Spinal cord (tissue), 9 donors: ENCODE measurements at regions not wholly inside any gene's neighbourhood (a gene's known extent, or its start where the extent isn't known, plus 50 kb on each side); places are given as distances from the start of the nearest gene placed in this dataset.
A peak's percentile ranks its signal among the peaks of the same experiment; 100 is the strongest.
"Not testable (repeated sequence)": the region's sequence is repeated elsewhere in the genome, so short reads cannot be mapped to it uniquely, and the experiment has no call there.

Experiments used
- DNase-seq, 6 donors: peaks; one replicate each; pipeline versions ENCODE4 v3.0.0 to v3.0.0-alpha.2; 2013 to 2015; ENCODE audit warnings: low spot score in 6 of 6, low read depth in 4 of 6
- H3K27ac ChIP-seq: one replicate; pipeline ENCODE4 v1.5.1; 2013; ENCODE audit warnings: low read depth, low read length, control low read depth
- H3K27me3 ChIP-seq: one replicate; pipeline ENCODE4 v1.6.1; 2013; ENCODE audit warnings: low read length; ENCODE audit not compliant: control insufficient read depth, insufficient read depth
- H3K36me3 ChIP-seq: one replicate; pipeline ENCODE4 v1.6.1; 2013; ENCODE audit warnings: low read length; ENCODE audit not compliant: control insufficient read depth, insufficient read depth
- H3K4me1 ChIP-seq: one replicate; pipeline ENCODE4 v1.6.1; 2013; ENCODE audit warnings: low read length; ENCODE audit not compliant: control insufficient read depth, insufficient read depth
- H3K4me3 ChIP-seq: one replicate; pipeline ENCODE4 v1.5.1; 2013; ENCODE audit warnings: low read depth, low read length, control low read depth
- H3K9me3 ChIP-seq: one replicate; pipeline ENCODE4 v1.6.1; 2013; ENCODE audit warnings: low read length; ENCODE audit not compliant: control insufficient read depth, insufficient read depth
- WGBS: methylation state at CpG from one replicate; pipeline ENCODE4 v1.1.5; 2013; ENCODE audit warnings: missing lambda C conversion rate; ENCODE audit not compliant: insufficient coverage; 5-methylcytosine and 5-hydroxymethylcytosine counted together
- donor health status: healthy.

GRCh38 chr3:144583871-144584270, 612.2 kb downstream of the DIPK2A start:
- H3K4me1 ChIP-seq, result no peaks in the 10 kb centered on the region
- no peak overlapping the region for H3K4me3 ChIP-seq
- no peaks in the 10 kb centered on the region for H3K27me3 ChIP-seq
- H3K27ac ChIP-seq, result no peak overlapping the region
- H3K36me3 ChIP-seq, result no peaks in the 10 kb centered on the region
- WGBS, result no CpG with 5 or more reads among the region's 1 CpG
- peak in 2 of 6 donors; percentile 26 to 57 for DNase-seq
- H3K9me3 ChIP-seq, result no peaks in the 10 kb centered on the region

GRCh38 chr3:144585408-144585807, 613.8 kb downstream of the DIPK2A start:
- no peaks in the 10 kb centered on the region for H3K36me3 ChIP-seq
- no peaks in the 10 kb centered on the region for H3K27me3 ChIP-seq
- 88% methylated on average over 1 of the region's 2 CpGs for WGBS
- no peak overlapping the region for H3K4me3 ChIP-seq
- DNase-seq, result no peak
- H3K9me3 ChIP-seq, result no peaks in the 10 kb centered on the region
- no peaks in the 10 kb centered on the region for H3K4me1 ChIP-seq
- H3K27ac ChIP-seq, result no peak overlapping the region

GRCh38 chr3:144585953-144586352, 614.3 kb downstream of the DIPK2A start:
- Histone ChIP-seq H3K4me1 (no peaks in the 10 kb centered on the region), H3K27ac (no peak overlapping the region), H3K27me3 (no peaks in the 10 kb centered on the region), H3K9me3 (no peaks in the 10 kb centered on the region), H3K4me3 (no peak overlapping the region), H3K36me3 (no peaks in the 10 kb centered on the region)
- no peak for DNase-seq
- WGBS, result 100% methylated on average over 3 of the region's 7 CpGs

GRCh38 chr3:144586382-144586781, 614.8 kb downstream of the DIPK2A start:
- H3K27me3 ChIP-seq, result no peaks in the 10 kb centered on the region
- H3K27ac ChIP-seq, result no peak overlapping the region
- no peak overlapping the region for H3K4me3 ChIP-seq
- no peaks in the 10 kb centered on the region for H3K36me3 ChIP-seq
- DNase-seq, result no peak
- WGBS, result no CpG with 5 or more reads among the region's 3 CpGs
- H3K4me1 ChIP-seq, result no peaks in the 10 kb centered on the region
- H3K9me3 ChIP-seq, result no peaks in the 10 kb centered on the region

- Histone ChIP-seq H3K9me3 (no peaks in the 10 kb centered on the region), H3K4me3 (no peak overlapping the region), H3K27ac (no peak overlapping the region), H3K27me3 (no peaks in the 10 kb centered on the region), H3K4me1 (no peaks in the 10 kb centered on the region), H3K36me3 (no peaks in the 10 kb centered on the region)
- 100% methylated on average over 1 of the region's 2 CpGs for WGBS
- no peak for DNase-seq
Measured at GRCh38 chr3:144590854-144591253, 619.2 kb downstream of the DIPK2A start.

GRCh38 chr3:144593881-144594280, 622.3 kb downstream of the DIPK2A start:
- no peak for DNase-seq
- 70% methylated on average over 3 of the region's 4 CpGs for WGBS
- no peak overlapping the region for H3K4me3 ChIP-seq
- H3K4me1 ChIP-seq, result no peaks in the 10 kb centered on the region
- no peak overlapping the region for H3K27ac ChIP-seq
- no peaks in the 10 kb centered on the region for H3K27me3 ChIP-seq
- H3K9me3 ChIP-seq, result peaks cover 7% of the 10 kb centered on the region
- H3K36me3 ChIP-seq, result no peaks in the 10 kb centered on the region

GRCh38 chr3:144620236-144620635, 648.6 kb downstream of the DIPK2A start:
- not testable (repeated sequence) for H3K4me1 ChIP-seq, H3K36me3 ChIP-seq, DNase-seq, H3K4me3 ChIP-seq, H3K9me3 ChIP-seq, H3K27me3 ChIP-seq, H3K27ac ChIP-seq
- 84% methylated on average over 6 of the region's 7 CpGs for WGBS

GRCh38 chr3:144622845-144623244, 651.2 kb downstream of the DIPK2A start:
- Histone ChIP-seq H3K27me3 (no peaks in the 10 kb centered on the region), H3K4me3 (no peak overlapping the region), H3K9me3 (no peaks in the 10 kb centered on the region), H3K27ac (no peak overlapping the region), H3K4me1 (no peaks in the 10 kb centered on the region), H3K36me3 (no peaks in the 10 kb centered on the region)
- DNase-seq, result no peak
- WGBS, result no CpG with 5 or more reads among the region's 3 CpGs

- Histone ChIP-seq H3K36me3 (no peaks in the 10 kb centered on the region), H3K4me3 (no peak overlapping the region), H3K27ac (no peak overlapping the region), H3K9me3 (no peaks in the 10 kb centered on the region), H3K27me3 (no peaks in the 10 kb centered on the region), H3K4me1 (no peaks in the 10 kb centered on the region)
- WGBS, result no CpG with 5 or more reads among the region's 2 CpGs
- no peak for DNase-seq
Measured at GRCh38 chr3:144624656-144625055, 653.0 kb downstream of the DIPK2A start.

- Histone ChIP-seq H3K9me3 (no peaks in the 10 kb centered on the region), H3K4me3 (no peak overlapping the region), H3K4me1 (no peaks in the 10 kb centered on the region), H3K36me3 (no peaks in the 10 kb centered on the region), H3K27me3 (no peaks in the 10 kb centered on the region), H3K27ac (no peak overlapping the region)
- no peak for DNase-seq
Measured at GRCh38 chr3:144626835-144627234, 655.2 kb downstream of the DIPK2A start.
